ENCODE measurements at regions not wholly inside any gene's neighbourhood (a gene's known extent, or its start where the extent isn't known, plus 50 kb on each side); places are given as distances from the start of the nearest gene placed in this dataset.

GRCh38 chr11:23564370-23564769 lies 704.1 kb upstream of the CCDC179 start:
- TF ChIP-seq CTCF (optimal IDR thresholded peaks at IDR 0.05 in 1 of 3, IDR thresholded peaks at IDR 0.05 in 1 of 3, conservative IDR thresholded peaks at IDR 0.05 in 1 of 3; ENCODE audit: extremely low read depth in 1 of 3, insufficient read depth in 2 of 3, low read length in 3 of 3): no peak
- TF ChIP-seq EZH2 (IDR thresholded peaks at IDR 0.05; ENCODE audit: low read length): no peak
